Activated naive CD4-positive, alpha-beta T cell treated with anti-CD3 and anti-CD28 coated beads, Interleukin-2, amount 50 U/mL, for 72 hours (primary cell): ENCODE measurements at regions not wholly inside any gene's neighbourhood (a gene's known extent, or its start where the extent isn't known, plus 50 kb on each side); places are given as distances from the start of the nearest gene placed in this dataset.

ENCODE experiments used
- ATAC-seq, 2 donors: fragments of 150-1000 bp; cut with Tn5 transposase; 2 replicates each; pipeline ENCODE4 v1.10.0; 2021; ENCODE audit warnings: mild to moderate bottlenecking in 2 of 2, moderate library complexity in 2 of 2
- DNase-seq, 2 donors: peaks; one replicate each; pipeline ENCODE4 v3.0.0; 2021 to 2022; ENCODE audit warnings: low spot score in 2 of 2
- H3K27ac Mint-ChIP-seq, 2 donors: one replicate each; pipeline ENCODE4 v1.8.0; 2022; ENCODE audit warnings: mild to moderate bottlenecking in 2 of 2, mixed read lengths in 2 of 2
- H3K36me3 Mint-ChIP-seq, 2 donors: one replicate each; pipeline ENCODE4 v1.8.0; 2022; ENCODE audit warnings: mixed read lengths in 2 of 2
- H3K9me3 Mint-ChIP-seq, 2 donors: one replicate each; pipeline ENCODE4 v1.8.0; 2022; ENCODE audit warnings: mixed read lengths in 2 of 2

GRCh38 chr4:152243896-152244595, 291.8 kb downstream of the FBXW7 start:
- peaks cover 0 to 12% of the 10 kb centered on the region in 2 donors for H3K9me3 Mint-ChIP-seq
- DNase-seq (no peak), ATAC-seq (peak in 1 of 2 donors; percentile 14)
- peak overlapping the region in 1 of 2 donors; percentile 17 for H3K27ac Mint-ChIP-seq
- H3K36me3 Mint-ChIP-seq: peaks cover 0 to 14% of the 10 kb centered on the region in 2 donors

- peaks cover 0 to 18% of the 10 kb centered on the region in 2 donors for H3K36me3 Mint-ChIP-seq
- peak overlapping the region in 1 of 2 donors; percentile 47 for H3K27ac Mint-ChIP-seq
- DNase-seq (no peak), ATAC-seq (no peak)
- peaks cover 0 to 15% of the 10 kb centered on the region in 2 donors for H3K9me3 Mint-ChIP-seq
Observed at GRCh38 chr4:152243206-152243605, 292.7 kb downstream of the FBXW7 start.

GRCh38 chr4:152240232-152240631, 295.7 kb downstream of the FBXW7 start:
- DNase-seq: no peak
- ATAC-seq: no peak
- Mint-ChIP-seq H3K9me3 (peaks cover 0 to 23% of the 10 kb centered on the region in 2 donors), H3K27ac (no peak overlapping the region), H3K36me3 (peaks cover 0 to 20% of the 10 kb centered on the region in 2 donors)

GRCh38 chr4:152239216-152239615, 296.7 kb downstream of the FBXW7 start:
- ATAC-seq: no peak
- Mint-ChIP-seq H3K36me3 (peaks cover 0 to 17% of the 10 kb centered on the region in 2 donors), H3K27ac (no peak overlapping the region), H3K9me3 (peaks cover 0 to 17% of the 10 kb centered on the region in 2 donors)
- DNase-seq: no peak

- Mint-ChIP-seq H3K27ac (no peak overlapping the region), H3K36me3 (peaks cover 4 to 12% of the 10 kb centered on the region in 2 donors), H3K9me3 (peaks cover 4 to 13% of the 10 kb centered on the region in 2 donors)
- ATAC-seq: no peak
- no peak for DNase-seq
Observed at GRCh38 chr4:152236519-152237056, 299.3 kb downstream of the FBXW7 start.

- Mint-ChIP-seq H3K36me3 (peaks cover 4 to 12% of the 10 kb centered on the region in 2 donors), H3K27ac (no peak overlapping the region), H3K9me3 (peaks cover 4 to 13% of the 10 kb centered on the region in 2 donors)
- DNase-seq (no peak), ATAC-seq (no peak)
Observed at GRCh38 chr4:152235718-152236117, 300.2 kb downstream of the FBXW7 start.

- Mint-ChIP-seq H3K27ac (no peak overlapping the region), H3K9me3 (peaks cover 4 to 13% of the 10 kb centered on the region in 2 donors), H3K36me3 (peaks cover 4 to 12% of the 10 kb centered on the region in 2 donors)
- ATAC-seq (no peak), DNase-seq (no peak)
Observed at GRCh38 chr4:152234571-152234970, 301.3 kb downstream of the FBXW7 start.

GRCh38 chr4:152232271-152232670, 303.6 kb downstream of the FBXW7 start:
- DNase-seq: no peak
- no peak for ATAC-seq
- peaks cover 4 to 8% of the 10 kb centered on the region in 2 donors for H3K9me3 Mint-ChIP-seq
- peaks cover 4 to 5% of the 10 kb centered on the region in 2 donors for H3K36me3 Mint-ChIP-seq
- no peak overlapping the region for H3K27ac Mint-ChIP-seq

- H3K9me3 Mint-ChIP-seq: peaks cover 0 to 4% of the 10 kb centered on the region in 2 donors
- DNase-seq: no peak
- ATAC-seq: no peak
- H3K27ac Mint-ChIP-seq: no peak overlapping the region
- H3K36me3 Mint-ChIP-seq: peaks cover 0 to 4% of the 10 kb centered on the region in 2 donors
Observed at GRCh38 chr4:152229782-152230289, 306.1 kb downstream of the FBXW7 start.

- ATAC-seq (no peak), DNase-seq (no peak)
- H3K9me3 Mint-ChIP-seq: peaks cover 2 to 8% of the 10 kb centered on the region in 2 donors
- H3K27ac Mint-ChIP-seq: no peak overlapping the region
- H3K36me3 Mint-ChIP-seq: peaks cover 3 to 4% of the 10 kb centered on the region in 2 donors
Observed at GRCh38 chr4:152225680-152226079, 310.2 kb downstream of the FBXW7 start.

- Mint-ChIP-seq H3K36me3 (peaks cover 9 to 10% of the 10 kb centered on the region in 2 donors), H3K9me3 (peaks cover 8 to 12% of the 10 kb centered on the region in 2 donors), H3K27ac (no peak overlapping the region)
- ATAC-seq (no peak), DNase-seq (no peak)
Observed at GRCh38 chr4:152224721-152225420, 311.0 kb downstream of the FBXW7 start.

- ATAC-seq: no peak
- peaks cover 8 to 12% of the 10 kb centered on the region in 2 donors for H3K9me3 Mint-ChIP-seq
Observed at GRCh38 chr4:152224223-152224622, 311.7 kb downstream of the FBXW7 start.

GRCh38 chr4:152223600-152223999, 312.3 kb downstream of the FBXW7 start:
- ATAC-seq: no peak
- peaks cover 8 to 12% of the 10 kb centered on the region in 2 donors for H3K9me3 Mint-ChIP-seq
- DNase-seq: no peak
- H3K36me3 Mint-ChIP-seq: peaks cover 9 to 10% of the 10 kb centered on the region in 2 donors
- H3K27ac Mint-ChIP-seq: no peak overlapping the region

More at GRCh38 chr4:152224223-152224622, 311.7 kb downstream of the FBXW7 start:
- H3K27ac Mint-ChIP-seq: peak overlapping the region in 1 of 2 donors; percentile 31
- H3K36me3 Mint-ChIP-seq: peaks cover 9 to 10% of the 10 kb centered on the region in 2 donors
- no peak for DNase-seq

GRCh38 chr4:152221816-152222516, 313.9 kb downstream of the FBXW7 start:
- DNase-seq (no peak), ATAC-seq (no peak)
- Mint-ChIP-seq H3K27ac (no peak overlapping the region), H3K36me3 (peaks cover 9 to 10% of the 10 kb centered on the region in 2 donors), H3K9me3 (peaks cover 8 to 12% of the 10 kb centered on the region in 2 donors)

- H3K9me3 Mint-ChIP-seq: peaks cover 8 to 15% of the 10 kb centered on the region in 2 donors
- H3K36me3 Mint-ChIP-seq: peaks cover 10 to 17% of the 10 kb centered on the region in 2 donors
- DNase-seq: peak; percentile 32 to 69
- H3K27ac Mint-ChIP-seq: peak overlapping the region in 1 of 2 donors; percentile 60
- peak; percentile 93 to 96 for ATAC-seq
Observed at GRCh38 chr4:152220201-152220666, 315.7 kb downstream of the FBXW7 start.

- Mint-ChIP-seq H3K9me3 (peaks cover 10 to 28% of the 10 kb centered on the region in 2 donors), H3K27ac (no peak overlapping the region), H3K36me3 (peaks cover 10 to 25% of the 10 kb centered on the region in 2 donors)
- ATAC-seq (no peak), DNase-seq (no peak)
Observed at GRCh38 chr4:152218576-152218975, 317.3 kb downstream of the FBXW7 start.
